ENCODE measurements at regions not wholly inside any gene's neighbourhood (a gene's known extent, or its start where the extent isn't known, plus 50 kb on each side); places are given as distances from the start of the nearest gene placed in this dataset.

DNA sequence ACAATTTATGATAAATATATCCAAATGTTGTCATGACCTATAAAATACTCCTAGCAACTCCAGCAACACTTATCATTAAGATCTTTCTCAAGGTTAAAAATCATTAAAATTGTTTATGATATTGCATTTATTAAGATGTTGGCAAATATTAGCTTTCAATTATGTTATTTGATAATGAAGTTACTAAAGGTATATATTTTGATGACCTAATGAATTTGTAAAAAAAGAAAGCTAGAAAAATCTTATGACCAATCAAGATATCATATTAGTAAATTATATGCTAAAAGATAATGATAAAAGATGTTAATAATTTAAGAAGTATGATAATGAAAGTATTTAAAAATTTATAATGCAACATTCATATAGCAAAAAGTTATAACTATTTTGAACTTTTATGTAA, 66.3 kb upstream of the RAB18 start (continued):
- TF ChIP-seq, protein P1, sequence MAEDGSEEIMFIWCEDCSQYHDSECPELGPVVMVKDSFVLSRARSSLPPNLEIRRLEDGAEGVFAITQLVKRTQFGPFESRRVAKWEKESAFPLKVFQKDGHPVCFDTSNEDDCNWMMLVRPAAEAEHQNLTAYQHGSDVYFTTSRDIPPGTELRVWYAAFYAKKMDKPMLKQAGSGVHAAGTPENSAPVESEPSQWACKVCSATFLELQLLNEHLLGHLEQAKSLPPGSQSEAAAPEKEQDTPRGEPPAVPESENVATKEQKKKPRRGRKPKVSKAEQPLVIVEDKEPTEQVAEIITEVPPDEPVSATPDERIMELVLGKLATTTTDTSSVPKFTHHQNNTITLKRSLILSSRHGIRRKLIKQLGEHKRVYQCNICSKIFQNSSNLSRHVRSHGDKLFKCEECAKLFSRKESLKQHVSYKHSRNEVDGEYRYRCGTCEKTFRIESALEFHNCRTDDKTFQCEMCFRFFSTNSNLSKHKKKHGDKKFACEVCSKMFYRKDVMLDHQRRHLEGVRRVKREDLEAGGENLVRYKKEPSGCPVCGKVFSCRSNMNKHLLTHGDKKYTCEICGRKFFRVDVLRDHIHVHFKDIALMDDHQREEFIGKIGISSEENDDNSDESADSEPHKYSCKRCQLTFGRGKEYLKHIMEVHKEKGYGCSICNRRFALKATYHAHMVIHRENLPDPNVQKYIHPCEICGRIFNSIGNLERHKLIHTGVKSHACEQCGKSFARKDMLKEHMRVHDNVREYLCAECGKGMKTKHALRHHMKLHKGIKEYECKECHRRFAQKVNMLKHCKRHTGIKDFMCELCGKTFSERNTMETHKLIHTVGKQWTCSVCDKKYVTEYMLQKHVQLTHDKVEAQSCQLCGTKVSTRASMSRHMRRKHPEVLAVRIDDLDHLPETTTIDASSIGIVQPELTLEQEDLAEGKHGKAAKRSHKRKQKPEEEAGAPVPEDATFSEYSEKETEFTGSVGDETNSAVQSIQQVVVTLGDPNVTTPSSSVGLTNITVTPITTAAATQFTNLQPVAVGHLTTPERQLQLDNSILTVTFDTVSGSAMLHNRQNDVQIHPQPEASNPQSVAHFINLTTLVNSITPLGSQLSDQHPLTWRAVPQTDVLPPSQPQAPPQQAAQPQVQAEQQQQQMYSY (CRISPR knock-in tag; IDR thresholded peaks at IDR 0.05) = no peak
- TF ChIP-seq TCF3 (IDR thresholded peaks at IDR 0.05; ENCODE audit: borderline replicate concordance, insufficient read depth, low read depth, low read length) = no peak
- no peak for TF ChIP-seq MXI1 (IDR thresholded peaks at IDR 0.05; ENCODE audit: low read depth, low read length)
- no peak for TF ChIP-seq RELA (IDR thresholded peaks at IDR 0.05; ENCODE audit: borderline replicate concordance, partially characterized antibody)
- TF ChIP-seq SUZ12 (IDR thresholded peaks at IDR 0.05; ENCODE audit: unreplicated experiment) = no peak
- no peak for TF ChIP-seq NFYB (IDR thresholded peaks at IDR 0.05; ENCODE audit: insufficient read depth, low read depth, low read length)
- TF ChIP-seq PKNOX1 (IDR thresholded peaks at IDR 0.05) = no peak
- TF ChIP-seq ZNF207 (IDR thresholded peaks at IDR 0.05; ENCODE audit: borderline replicate concordance) = no peak

- RAD21 ChIA-PET (ENCODE audit: unreplicated experiment) = no interaction called here
- SMC1A ChIA-PET (ENCODE audit: uncharacterized antibody, unreplicated experiment) = no interaction called here
- Histone ChIP-seq H3K4me2 (ENCODE audit: control insufficient read depth, insufficient read depth) (no peak overlapping the region), H3K27me3 (replicated peaks in 1 of 2; ENCODE audit: control insufficient read depth in 2 of 2, insufficient read depth in 2 of 2, low read length in 1 of 2) (no peaks in the 10 kb centered on the region), H4K20me1 (ENCODE audit: control insufficient read depth, insufficient read depth) (no peaks in the 10 kb centered on the region), H3K79me2 (ENCODE audit: control insufficient read depth, insufficient read depth, low read length) (no peaks in the 10 kb centered on the region), H3K36me3 (ENCODE audit: control insufficient read depth in 2 of 2, insufficient read depth in 2 of 2, low read length in 1 of 2) (no peaks in the 10 kb centered on the region), H3K9me3 (replicated peaks; ENCODE audit: control insufficient read depth, insufficient read depth, low read length) (no peaks in the 10 kb centered on the region), H3K4me1 (ENCODE audit: control insufficient read depth, insufficient read depth, low read length) (no peaks in the 10 kb centered on the region), H3K9ac (ENCODE audit: control insufficient read depth, insufficient read depth, low read length) (no peak overlapping the region), H3K4me3 (no peak overlapping the region), H2AFZ (ENCODE audit: control insufficient read depth, low read depth, low read length) (no peak overlapping the region), H3K27ac (ENCODE audit: control insufficient read depth, insufficient read depth) (no peak overlapping the region)
- POLR2A ChIA-PET = interaction anchor here (0.7 kb wide), 1 partner anchor 130 kb away, joined by 4 read pairs; no protein-coding TSS in a partner anchor
- DNase-seq (ENCODE audit: low read depth, low spot score) (no peak), FAIRE-seq (no peak), ATAC-seq (no peak)
- intact Hi-C loops (cut with micrococcal nuclease; ENCODE audit: unreplicated experiment) (no loop called here), in situ Hi-C loops (cut with MboI) (loop anchor here (25.0 kb wide), 1 partner anchor 751 kb away; no protein-coding TSS in a partner anchor)
- CTCF ChIA-PET = no interaction called here
- BruUV-seq (replicated peaks) = no TSS peak
- 24% methylated on average over 8 of the region's 8 CpGs for WGBS (ENCODE audit: insufficient coverage, insufficient replicate concordance, low lambda C conversion rate, missing lambda C conversion rate)
- TF ChIP-seq POLR2AphosphoS2 (IDR thresholded peaks at IDR 0.05; ENCODE audit: low read depth, low read length) (no peak), REST (IDR thresholded peaks at IDR 0.05; ENCODE audit: low read depth, low read length) (no peak), WRNIP1 (IDR thresholded peaks at IDR 0.05; ENCODE audit: borderline replicate concordance, low read depth, low read length) (no peak), RBBP5 (conservative IDR thresholded peaks at IDR 0.05) (no peak), SIN3A (IDR thresholded peaks at IDR 0.05; ENCODE audit: low read depth, low read length) (no peak), BCL3 (IDR thresholded peaks at IDR 0.05; ENCODE audit: borderline replicate concordance, insufficient read depth, low read depth, low read length, poor library complexity, severe bottlenecking) (no peak)
Observed at GRCh38 chr10:27436710-27437109, 67.4 kb upstream of the RAB18 start.
